GM12878 (cell line): ENCODE measurements at regions not wholly inside any gene's neighbourhood (a gene's known extent, or its start where the extent isn't known, plus 50 kb on each side); places are given as distances from the start of the nearest gene placed in this dataset.

Experiments
- ATAC-seq: fragments of 200-7000 bp; cut with Tn5 transposase; 3 replicates; pipeline ENCODE4 v1.9.1; 2020; ENCODE audit warnings: mild to moderate bottlenecking, moderate library complexity
- BruUV-seq: library from RNA; stranded (reverse); fragments of 400-500 nt; replicated peaks from 2 replicates; lab custom pipeline; 2021; lab: Mats Ljungman, UMichigan
- CTCF ChIA-PET: fragments of 300-600 bp; sonication (Branson Sonifier 250); formaldehyde crosslinking; extraction: SDS; loops from one replicate; lab custom pipeline; 2021; ENCODE audit warnings: inconsistent platforms; lab: Yijun Ruan, JAX
- POLR2A ChIA-PET: fragments of 350-600 bp; formaldehyde crosslinking; extraction: SDS; loops from one replicate; lab custom pipeline; 2021; ENCODE audit warnings: inconsistent platforms; lab: Charles Lee
- RAD21 ChIA-PET: fragments of 300-600 bp; sonication (Branson Sonifier 250); formaldehyde crosslinking; loops from one replicate; lab custom pipeline; 2023; ENCODE audit warnings: antibody characterized with exemption; ENCODE audit not compliant: unreplicated experiment; lab: Charles Lee
- SMC1A ChIA-PET: fragments of 300-600 bp; sonication (Branson Sonifier 250); formaldehyde crosslinking; loops from one replicate; lab custom pipeline; 2023; ENCODE audit not compliant: unreplicated experiment, uncharacterized antibody; lab: Charles Lee
- DNase-seq: peaks from one replicate; pipeline ENCODE4 v3.0.0-alpha.2; 2011; ENCODE audit warnings: low read depth, low spot score
- FAIRE-seq: peaks from 3 replicates; lab custom pipeline; 2011; peaks lifted over from hg19 to GRCh38; lab: Jason Lieb, UNC
- H2AFZ ChIP-seq: 2 replicates; pipeline ENCODE4 v1.6.0; 2011; ENCODE audit warnings: low read depth, low read length, control low read depth; ENCODE audit not compliant: control insufficient read depth
- H3K27ac ChIP-seq: 2 replicates; pipeline ENCODE4 v1.5.1; 2011; ENCODE audit warnings: control low read depth; ENCODE audit not compliant: control insufficient read depth, insufficient read depth
- H3K27me3 ChIP-seq, 2 experiments: replicated peaks in 1 of 2; 2 replicates each; pipeline versions ENCODE4 v1.6.0 to v1.6.1; 2011; ENCODE audit warnings: low read length in 1 of 2; ENCODE audit not compliant: control insufficient read depth in 2 of 2, insufficient read depth in 2 of 2
- H3K36me3 ChIP-seq, 2 experiments: 2 replicates each; pipeline ENCODE4 v1.5.1; 2011; ENCODE audit warnings: low read length in 1 of 2; ENCODE audit not compliant: control insufficient read depth in 2 of 2, insufficient read depth in 2 of 2
- H3K4me1 ChIP-seq: 2 replicates; pipeline ENCODE4 v1.6.1; 2011; ENCODE audit warnings: mild to moderate bottlenecking, low read length, moderate library complexity, mixed read lengths; ENCODE audit not compliant: control insufficient read depth, insufficient read depth
- H3K4me2 ChIP-seq: 2 replicates; pipeline ENCODE4 v1.6.0; 2011; ENCODE audit warnings: control low read depth; ENCODE audit not compliant: control insufficient read depth, insufficient read depth
- H3K4me3 ChIP-seq: fragments of 200-600 bp; sonication (generic); 2 replicates; pipeline ENCODE4 v1.5.1; 2016
- H3K79me2 ChIP-seq: 2 replicates; pipeline ENCODE4 v1.6.0; 2011; ENCODE audit warnings: low read length; ENCODE audit not compliant: control insufficient read depth, insufficient read depth
- H3K9ac ChIP-seq: 2 replicates; pipeline ENCODE4 v1.8.0; 2011; ENCODE audit warnings: low read length, control low read depth, mixed read lengths; ENCODE audit not compliant: control insufficient read depth, insufficient read depth
- H3K9me3 ChIP-seq: replicated peaks from 3 replicates; pipeline ENCODE4 v1.5.1; 2011; ENCODE audit warnings: mild to moderate bottlenecking, low read length; ENCODE audit not compliant: control insufficient read depth, insufficient read depth
- H4K20me1 ChIP-seq: 2 replicates; pipeline ENCODE4 v1.6.0; 2011; ENCODE audit not compliant: control insufficient read depth, insufficient read depth
- CBX3 ChIP-seq: fragments of 200-600 bp; sonication (generic); IDR thresholded peaks from 2 replicates; pipeline ENCODE4 v1.6.1; 2016; ENCODE audit warnings: low read depth, borderline replicate concordance
- ESRRA ChIP-seq: IDR thresholded peaks from 2 replicates; pipeline ENCODE4 v1.6.1; 2012; ENCODE audit warnings: mild to moderate bottlenecking, low read length, improper control_type of control experiment
- LARP7 ChIP-seq: fragments of 450-650 bp; IDR thresholded peaks from 2 replicates; pipeline ENCODE4 v1.6.1; 2017; ENCODE audit warnings: mild to moderate bottlenecking
- MEF2A ChIP-seq: IDR thresholded peaks from 2 replicates; pipeline ENCODE4 v1.6.1; 2011; ENCODE audit warnings: low read depth, mild to moderate bottlenecking, low read length, moderate library complexity; ENCODE audit not compliant: insufficient read depth
- MYC ChIP-seq: IDR thresholded peaks from 2 replicates; pipeline ENCODE4 v1.6.1; 2011; ENCODE audit warnings: mild to moderate bottlenecking, low read length, moderate library complexity, inconsistent platforms; ENCODE audit not compliant: insufficient read depth, insufficient replicate concordance, insufficient read length, severe bottlenecking
- PKNOX1 ChIP-seq: fragments of 450-650 bp; IDR thresholded peaks from 2 replicates; pipeline ENCODE4 v1.6.1; 2016; ENCODE audit warnings: mild to moderate bottlenecking
- SREBF2 ChIP-seq: IDR thresholded peaks from 2 replicates; pipeline ENCODE4 v1.6.1; 2012; ENCODE audit warnings: mild to moderate bottlenecking, low read length
- ZSCAN29 ChIP-seq: fragments of 450-650 bp; IDR thresholded peaks from 2 replicates; pipeline ENCODE4 v1.6.1; 2017; ENCODE audit warnings: mild to moderate bottlenecking, moderate library complexity
- WGBS: methylation state at CpG from one replicate; pipeline ENCODE4 v1.1.6; 2016; ENCODE audit warnings: low lambda C conversion rate; ENCODE audit not compliant: insufficient replicate concordance, insufficient coverage; ENCODE audit errors: missing lambda C conversion rate; 5-methylcytosine and 5-hydroxymethylcytosine counted together
- in situ Hi-C: fragments of 300-500 bp; cut with MboI; formaldehyde crosslinking; loops from 9 replicates; pipeline ENCODE4 v1.14.3; 2018; ENCODE audit warnings: mixed read lengths
- intact Hi-C: fragments of 100-400 bp; cut with micrococcal nuclease; formaldehyde crosslinking; loops from one replicate; pipeline ENCODE4 v1.14.2; 2022; ENCODE audit not compliant: unreplicated experiment

GRCh38 chr18:78804206-78805030, 175.2 kb upstream of the SALL3 start:
- CTCF ChIA-PET: no interaction called here
- WGBS: 48% methylated on average over 26 of the region's 26 CpGs

GRCh38 chr18:78805840-78806239, 173.8 kb upstream of the SALL3 start:
- Histone ChIP-seq H3K9ac (no peak overlapping the region), H3K4me3 (no peak overlapping the region), H3K79me2 (no peaks in the 10 kb centered on the region), H3K9me3 (no peaks in the 10 kb centered on the region; the same call in 2 of the 3 replicates), H3K4me2 (no peak overlapping the region), H2AFZ (no peak overlapping the region), H4K20me1 (no peaks in the 10 kb centered on the region), H3K36me3 (no peaks in the 10 kb centered on the region), H3K4me1 (no peaks in the 10 kb centered on the region), H3K27me3 (no peaks in the 10 kb centered on the region), H3K27ac (no peak overlapping the region)
- SMC1A ChIA-PET: no interaction called here
- ATAC-seq (no peak), DNase-seq (no peak), FAIRE-seq (no peak)
- TF ChIP-seq MYC (no peak), ESRRA (no peak), MEF2A (no peak), CBX3 (no peak), SREBF2 (no peak), PKNOX1 (no peak), LARP7 (no peak)
- CTCF ChIA-PET: no interaction called here
- no TSS peak for BruUV-seq
- POLR2A ChIA-PET: no interaction called here
- RAD21 ChIA-PET: no interaction called here
- 23% methylated on average over 8 of the region's 8 CpGs for WGBS
- in situ Hi-C loops (no loop called here), intact Hi-C loops (no loop called here)

More at GRCh38 chr18:78804206-78805030, 175.2 kb upstream of the SALL3 start:
- SMC1A ChIA-PET: no interaction called here
- Histone ChIP-seq H3K4me1 (no peaks in the 10 kb centered on the region), H3K27me3 (no peaks in the 10 kb centered on the region), H3K79me2 (no peaks in the 10 kb centered on the region), H3K27ac (no peak overlapping the region), H3K9ac (no peak overlapping the region), H3K36me3 (no peaks in the 10 kb centered on the region), H3K9me3 (no peaks in the 10 kb centered on the region; the same call in 2 of the 3 replicates), H4K20me1 (no peaks in the 10 kb centered on the region), H2AFZ (no peak overlapping the region), H3K4me3 (no peak overlapping the region), H3K4me2 (no peak overlapping the region)
- POLR2A ChIA-PET: no interaction called here
- RAD21 ChIA-PET: no interaction called here
- in situ Hi-C loops: no loop called here
- TF ChIP-seq ZSCAN29: no peak
- BruUV-seq: no TSS peak
- intact Hi-C loops: no loop called here
- FAIRE-seq: no peak
- DNase-seq: no peak
- ATAC-seq: no peak
